ENCODE measurements at regions not wholly inside any gene's neighbourhood (a gene's known extent, or its start where the extent isn't known, plus 50 kb on each side); places are given as distances from the start of the nearest gene placed in this dataset.
"Not testable (repeated sequence)": the region's sequence is repeated elsewhere in the genome, so short reads cannot be mapped to it uniquely, and the experiment has no call there.

DNA sequence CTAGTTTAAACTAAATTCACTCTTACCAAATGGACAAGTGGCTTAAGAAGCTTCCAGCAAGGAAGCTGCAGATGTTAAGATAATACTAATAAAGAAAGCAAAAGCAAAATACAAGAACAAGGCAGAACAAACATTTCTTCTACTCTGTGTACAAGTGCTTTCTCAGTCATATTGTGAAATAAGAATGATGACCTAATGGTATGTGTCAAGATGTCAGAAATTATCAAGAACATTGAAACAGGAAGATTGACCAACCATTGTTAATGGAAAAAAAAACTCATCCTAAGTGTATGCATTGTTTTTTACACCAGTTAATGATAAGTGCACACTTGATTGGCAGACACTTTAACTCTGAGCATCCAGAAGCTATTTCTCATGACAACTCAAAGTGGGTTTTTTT lies 65.4 kb upstream of the P2RY1 start:
- ATAC-seq (ENCODE audit: low read depth) = no peak
- Histone ChIP-seq H3K9me3 (ENCODE audit: severe bottlenecking) (no peaks in the 10 kb centered on the region), H3K4me1 (ENCODE audit: insufficient read depth, poor library complexity, severe bottlenecking) (no peaks in the 10 kb centered on the region)

GRCh38 chr3:152770296-152770695 lies 64.6 kb upstream of the P2RY1 start:
- no peaks in the 10 kb centered on the region for H3K27me3 ChIP-seq (ENCODE audit: insufficient read depth, poor library complexity, severe bottlenecking)
- no peak overlapping the region for H3K4me3 ChIP-seq (ENCODE audit: severe bottlenecking)
- no peak for TF ChIP-seq CTCF (IDR thresholded peaks at IDR 0.05; ENCODE audit: poor library complexity, severe bottlenecking)
- DNase-seq (ENCODE audit: low spot score) (no peak), ATAC-seq (ENCODE audit: low read depth) (no peak)
- H3K9me3 ChIP-seq (ENCODE audit: severe bottlenecking) = no peaks in the 10 kb centered on the region
- H3K4me1 ChIP-seq (ENCODE audit: insufficient read depth, poor library complexity, severe bottlenecking) = no peaks in the 10 kb centered on the region
- no peaks in the 10 kb centered on the region for H3K36me3 ChIP-seq (ENCODE audit: low read depth)
- no peak overlapping the region for H3K27ac ChIP-seq (ENCODE audit: poor library complexity, severe bottlenecking)

More for the DNA sequence above, 65.4 kb upstream of the P2RY1 start:
- no peak for DNase-seq (ENCODE audit: low spot score)
- H3K36me3 ChIP-seq (ENCODE audit: low read depth) = no peaks in the 10 kb centered on the region
- no peak overlapping the region for H3K4me3 ChIP-seq (ENCODE audit: severe bottlenecking)
- TF ChIP-seq CTCF (IDR thresholded peaks at IDR 0.05; ENCODE audit: poor library complexity, severe bottlenecking) = no peak
- H3K27ac ChIP-seq (ENCODE audit: poor library complexity, severe bottlenecking) = no peak overlapping the region
- H3K27me3 ChIP-seq (ENCODE audit: insufficient read depth, poor library complexity, severe bottlenecking) = no peaks in the 10 kb centered on the region

GRCh38 chr3:152771120-152771519 lies 63.8 kb upstream of the P2RY1 start:
- Histone ChIP-seq H3K9me3 (ENCODE audit: severe bottlenecking) (no peaks in the 10 kb centered on the region), H3K4me3 (ENCODE audit: severe bottlenecking) (no peak overlapping the region), H3K4me1 (ENCODE audit: insufficient read depth, poor library complexity, severe bottlenecking) (no peaks in the 10 kb centered on the region), H3K27ac (ENCODE audit: poor library complexity, severe bottlenecking) (no peak overlapping the region), H3K27me3 (ENCODE audit: insufficient read depth, poor library complexity, severe bottlenecking) (no peaks in the 10 kb centered on the region), H3K36me3 (ENCODE audit: low read depth) (no peaks in the 10 kb centered on the region)
- TF ChIP-seq CTCF (IDR thresholded peaks at IDR 0.05; ENCODE audit: poor library complexity, severe bottlenecking) = no peak
- DNase-seq (ENCODE audit: low spot score) = no peak
- ATAC-seq (ENCODE audit: low read depth) = no peak

DNA sequence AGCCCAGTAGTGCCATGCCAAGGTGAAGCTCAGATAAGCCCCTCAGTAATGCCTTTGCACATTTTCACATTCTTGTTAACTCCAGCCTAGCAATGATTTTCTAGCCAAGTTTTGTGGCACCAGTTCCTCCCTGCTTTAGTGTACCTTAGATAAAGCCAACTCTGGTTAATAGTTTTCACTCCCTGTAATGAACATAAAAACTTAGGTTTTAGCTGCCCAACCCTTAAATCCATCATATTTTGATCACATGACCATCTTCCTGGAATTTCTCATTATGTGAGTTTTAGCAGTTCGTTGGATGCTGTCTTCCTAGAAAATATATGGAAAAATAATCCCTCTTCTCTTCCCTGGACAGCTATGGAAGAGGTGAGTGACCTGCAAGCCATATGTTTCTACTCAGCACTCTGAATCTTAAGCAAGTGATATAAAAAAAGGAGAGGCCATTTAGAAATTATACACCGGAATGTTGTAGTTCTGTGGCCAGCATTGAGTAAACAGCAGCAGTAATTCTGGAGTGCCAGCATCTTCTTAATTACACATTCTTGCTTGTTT lies 62.2 kb upstream of the P2RY1 start:
- Histone ChIP-seq H3K4me1 (ENCODE audit: insufficient read depth, poor library complexity, severe bottlenecking) (no peaks in the 10 kb centered on the region), H3K36me3 (ENCODE audit: low read depth) (no peaks in the 10 kb centered on the region), H3K9me3 (ENCODE audit: severe bottlenecking) (no peaks in the 10 kb centered on the region), H3K27ac (ENCODE audit: poor library complexity, severe bottlenecking) (no peak overlapping the region), H3K4me3 (ENCODE audit: severe bottlenecking) (no peak overlapping the region), H3K27me3 (ENCODE audit: insufficient read depth, poor library complexity, severe bottlenecking) (no peaks in the 10 kb centered on the region)
- TF ChIP-seq CTCF (IDR thresholded peaks at IDR 0.05; ENCODE audit: poor library complexity, severe bottlenecking) = no peak
- ATAC-seq (ENCODE audit: low read depth) (no peak), DNase-seq (ENCODE audit: low spot score) (no peak)

DNA sequence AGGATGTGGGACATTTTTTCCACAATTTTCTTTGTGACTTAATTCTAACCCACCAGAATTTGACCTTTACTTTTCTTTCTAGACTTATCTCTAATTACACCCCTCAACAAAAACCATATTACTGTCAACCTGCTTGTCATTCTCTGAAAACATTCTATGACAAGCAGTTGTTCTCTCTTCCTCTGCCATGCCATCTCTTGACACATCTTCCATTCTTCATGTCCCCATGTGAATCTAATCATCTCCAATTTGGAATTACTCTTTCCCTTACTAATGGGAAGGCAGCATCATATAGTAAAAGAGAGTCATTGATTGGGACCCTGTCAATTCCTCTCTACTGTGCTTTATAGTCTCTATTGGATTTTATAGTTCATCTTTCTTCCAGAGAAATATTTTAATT lies 61.3 kb upstream of the P2RY1 start:
- Histone ChIP-seq H3K27ac (ENCODE audit: poor library complexity, severe bottlenecking) (no peak overlapping the region), H3K27me3 (ENCODE audit: insufficient read depth, poor library complexity, severe bottlenecking) (no peaks in the 10 kb centered on the region), H3K36me3 (ENCODE audit: low read depth) (no peaks in the 10 kb centered on the region), H3K4me3 (ENCODE audit: severe bottlenecking) (no peak overlapping the region), H3K4me1 (ENCODE audit: insufficient read depth, poor library complexity, severe bottlenecking) (no peaks in the 10 kb centered on the region), H3K9me3 (ENCODE audit: severe bottlenecking) (no peaks in the 10 kb centered on the region)
- TF ChIP-seq CTCF (IDR thresholded peaks at IDR 0.05; ENCODE audit: poor library complexity, severe bottlenecking) = no peak
- ATAC-seq (ENCODE audit: low read depth) (no peak), DNase-seq (ENCODE audit: low spot score) (no peak)

GRCh38 chr3:152774230-152774629 lies 60.7 kb upstream of the P2RY1 start:
- H3K27me3 ChIP-seq (ENCODE audit: insufficient read depth, poor library complexity, severe bottlenecking); H3K4me1 ChIP-seq (ENCODE audit: insufficient read depth, poor library complexity, severe bottlenecking); H3K9me3 ChIP-seq (ENCODE audit: severe bottlenecking); DNase-seq (ENCODE audit: low spot score); H3K27ac ChIP-seq (ENCODE audit: poor library complexity, severe bottlenecking); ATAC-seq (ENCODE audit: low read depth); H3K4me3 ChIP-seq (ENCODE audit: severe bottlenecking); H3K36me3 ChIP-seq (ENCODE audit: low read depth): not testable (repeated sequence)
